KBM-7 (cell line): ENCODE measurements at regions not wholly inside any gene's neighbourhood (a gene's known extent, or its start where the extent isn't known, plus 50 kb on each side); places are given as distances from the start of the nearest gene placed in this dataset.
"Not testable (repeated sequence)": the region's sequence is repeated elsewhere in the genome, so short reads cannot be mapped to it uniquely, and the experiment has no call there.

Source experiments
- DNase-seq: peaks from one replicate; pipeline ENCODE4 v3.0.0-alpha.2; 2015
- in situ Hi-C: fragments of 300-500 bp; cut with MboI; formaldehyde crosslinking; loops from 2 replicates; pipeline ENCODE4 v1.14.3; 2020; ENCODE audit warnings: low sequenced_read_pairs, low pct_unique_long_range_greater_than_20kb, mixed read lengths

- DNase-seq, in situ Hi-C loops: not testable (repeated sequence)
These were observed 567.3 kb downstream of the ANKRD30B start for GRCh38 chr18:15315301-15315700.

GRCh38 chr18:15318655-15319054 lies 570.7 kb downstream of the ANKRD30B start:
- in situ Hi-C loops, DNase-seq: not testable (repeated sequence)

GRCh38 chr18:15329713-15330112 lies 581.7 kb downstream of the ANKRD30B start:
- in situ Hi-C loops, DNase-seq: not testable (repeated sequence)

GRCh38 chr18:15330149-15330548 lies 582.2 kb downstream of the ANKRD30B start:
- DNase-seq, in situ Hi-C loops: not testable (repeated sequence)

GRCh38 chr18:15330600-15330999 lies 582.6 kb downstream of the ANKRD30B start:
- in situ Hi-C loops, DNase-seq: not testable (repeated sequence)

GRCh38 chr18:15375671-15376070 lies 627.7 kb downstream of the ANKRD30B start:
- DNase-seq, in situ Hi-C loops: not testable (repeated sequence)

- DNase-seq, result peak; percentile 1
- in situ Hi-C loops, result not testable (repeated sequence)
These were observed 659.9 kb downstream of the ANKRD30B start for GRCh38 chr18:15407874-15408273.
